ENCODE measurements at regions not wholly inside any gene's neighbourhood (a gene's known extent, or its start where the extent isn't known, plus 50 kb on each side); places are given as distances from the start of the nearest gene placed in this dataset.

DNA sequence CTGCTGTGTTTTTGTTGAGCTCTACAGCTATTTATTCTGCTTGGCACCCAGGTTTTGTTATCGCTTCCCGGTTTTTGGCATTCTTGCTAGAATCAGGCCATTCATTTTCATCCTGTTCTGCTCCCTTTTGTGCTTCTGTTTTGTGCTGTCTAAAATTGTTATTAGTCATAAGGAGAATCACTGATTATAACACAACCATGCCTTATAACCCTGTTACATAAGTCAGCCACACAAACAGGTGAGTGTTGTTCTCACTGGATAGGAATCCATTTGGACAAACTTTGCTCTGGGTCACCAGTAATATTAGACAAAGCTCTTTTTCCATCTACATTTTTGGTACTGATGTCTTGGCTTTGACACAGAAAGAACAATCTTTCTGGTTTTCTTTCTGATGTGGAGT, 622.8 kb downstream of the PSAT1 start:
- 89 to 93% methylated on average over 2 of the region's 2 CpGs for WGBS, 2 donors
- peaks cover 0 to 9% (median 0%) of the 10 kb centered on the region in 4 donors for H3K9me3 ChIP-seq
- TF ChIP-seq POLR2A (IDR thresholded peaks at IDR 0.05) (no peak), EP300 (IDR thresholded peaks at IDR 0.05) (no peak), CTCF (IDR thresholded peaks at IDR 0.05) (no peak)
- no peaks in the 10 kb centered on the region for H3K36me3 ChIP-seq
- no peaks in the 10 kb centered on the region for H3K4me1 ChIP-seq
- H3K27ac ChIP-seq: no peak overlapping the region
- H3K4me3 ChIP-seq: no peak overlapping the region
- no peaks in the 10 kb centered on the region for H3K27me3 ChIP-seq
- DNase-seq (ENCODE audit: low spot score in 2 of 2): no peak

GRCh38 chr9:78921341-78921740, 624.4 kb downstream of the PSAT1 start:
- Histone ChIP-seq H3K36me3 (no peaks in the 10 kb centered on the region), H3K4me3 (no peak overlapping the region), H3K27ac (no peak overlapping the region), H3K4me1 (no peaks in the 10 kb centered on the region), H3K27me3 (no peaks in the 10 kb centered on the region), H3K9me3 (peaks cover 0 to 9% (median 0%) of the 10 kb centered on the region in 4 donors)
- TF ChIP-seq POLR2A (IDR thresholded peaks at IDR 0.05) (no peak), CTCF (IDR thresholded peaks at IDR 0.05) (no peak), EP300 (IDR thresholded peaks at IDR 0.05) (no peak)
- DNase-seq (ENCODE audit: low spot score in 2 of 2): no peak
- WGBS, 2 donors: 40% methylated on average over 1 to 2 of the region's 2 CpGs

DNA sequence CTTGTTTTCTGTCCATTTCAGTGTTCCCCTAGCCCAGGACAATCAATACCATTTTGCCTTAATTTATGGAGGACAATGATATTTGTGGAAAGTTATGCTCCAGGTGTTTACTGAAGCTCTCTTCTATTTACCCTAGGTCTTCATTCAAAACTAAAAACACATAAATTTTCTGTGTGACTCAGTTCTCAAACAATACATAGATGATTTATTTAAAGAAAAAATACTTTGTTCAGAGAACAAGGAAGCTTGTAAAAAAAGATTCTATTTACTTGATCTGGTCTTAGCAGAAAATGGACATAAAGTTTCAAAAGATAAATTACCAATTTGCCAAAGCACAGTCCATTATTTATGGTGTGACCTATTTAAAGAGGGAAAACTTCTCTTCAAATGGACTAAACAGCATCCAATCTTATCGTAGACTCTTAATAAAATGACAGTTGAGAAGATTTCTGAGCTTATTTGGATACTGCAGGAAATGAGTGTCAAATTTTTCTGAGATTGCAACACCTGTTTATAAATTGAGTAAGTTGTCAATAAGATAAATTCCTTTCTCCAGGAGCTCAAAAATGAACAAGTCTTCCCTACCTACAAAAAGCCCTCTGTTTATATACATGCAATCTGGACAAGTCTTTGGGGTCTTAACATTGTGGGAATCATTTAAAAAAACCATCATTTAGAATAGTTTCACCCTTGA, 627.2 kb downstream of the PSAT1 start:
- no peaks in the 10 kb centered on the region for H3K9me3 ChIP-seq
- no peaks in the 10 kb centered on the region for H3K4me1 ChIP-seq
- 81 to 83% methylated on average over 1 of the region's 1 CpG for WGBS, 2 donors
- DNase-seq (ENCODE audit: low spot score in 2 of 2): no peak
- no peaks in the 10 kb centered on the region for H3K27me3 ChIP-seq
- TF ChIP-seq POLR2A (IDR thresholded peaks at IDR 0.05) (no peak), CTCF (IDR thresholded peaks at IDR 0.05) (no peak), EP300 (IDR thresholded peaks at IDR 0.05) (no peak)
- H3K36me3 ChIP-seq: no peaks in the 10 kb centered on the region
- H3K4me3 ChIP-seq: no peak overlapping the region
- no peak overlapping the region for H3K27ac ChIP-seq

- DNase-seq (ENCODE audit: low spot score in 2 of 2): no peak
- Histone ChIP-seq H3K9me3 (no peaks in the 10 kb centered on the region), H3K36me3 (no peaks in the 10 kb centered on the region), H3K27me3 (no peaks in the 10 kb centered on the region), H3K4me3 (no peak overlapping the region), H3K27ac (no peak overlapping the region), H3K4me1 (no peaks in the 10 kb centered on the region)
- WGBS, 2 donors: 93 to 97% methylated on average over 1 of the region's 1 CpG
- no peak for TF ChIP-seq EP300 (IDR thresholded peaks at IDR 0.05)
- no peak for TF ChIP-seq CTCF (IDR thresholded peaks at IDR 0.05)
- TF ChIP-seq POLR2A (IDR thresholded peaks at IDR 0.05): no peak
These were observed 630.4 kb downstream of the PSAT1 start for GRCh38 chr9:78927099-78927940.
